Astrocyte (in vitro differentiated cells and primary cell): ENCODE measurements at regions not wholly inside any gene's neighbourhood (a gene's known extent, or its start where the extent isn't known, plus 50 kb on each side); places are given as distances from the start of the nearest gene placed in this dataset.

Source experiments
- CTCF ChIP-seq: IDR thresholded peaks from 2 replicates; pipeline ENCODE4 v1.5.1; 2011; ENCODE audit warnings: low read depth, mild to moderate bottlenecking, inconsistent platforms, low read length, moderate library complexity; ENCODE audit not compliant: insufficient read depth
- EZH2 ChIP-seq: IDR thresholded peaks from 2 replicates; pipeline ENCODE4 v1.6.1; 2012; ENCODE audit warnings: mild to moderate bottlenecking, low read length, inconsistent platforms; ENCODE audit not compliant: insufficient read depth

GRCh38 chr4:162241857-162242256, 78.1 kb upstream of the FSTL5 start:
- TF ChIP-seq CTCF (no peak), EZH2 (no peak)
